Keratinocyte (primary cell): ENCODE measurements at regions not wholly inside any gene's neighbourhood (a gene's known extent, or its start where the extent isn't known, plus 50 kb on each side); places are given as distances from the start of the nearest gene placed in this dataset.

Experiments
- DNase-seq: peaks from one replicate; pipeline ENCODE4 v3.0.0-alpha.2; 2011; ENCODE audit warnings: low read depth, missing footprints, low spot score
- FAIRE-seq: peaks from 2 replicates; lab custom pipeline; 2011; peaks lifted over from hg19 to GRCh38; lab: Jason Lieb, UNC
- H2AFZ ChIP-seq: 2 replicates; pipeline ENCODE4 v1.6.0; 2012; ENCODE audit warnings: low read length, control low read depth, inconsistent platforms; ENCODE audit not compliant: control insufficient read depth
- H3K27ac ChIP-seq: 2 replicates; pipeline ENCODE4 v1.5.1; 2011; ENCODE audit warnings: low read length; ENCODE audit not compliant: control insufficient read depth, insufficient read depth
- H3K27me3 ChIP-seq: 3 replicates; pipeline ENCODE4 v1.6.0; 2011; ENCODE audit warnings: low read length; ENCODE audit not compliant: control insufficient read depth, insufficient read depth; ENCODE audit errors: extremely low read depth
- H3K36me3 ChIP-seq, 2 experiments: 2 replicates in 1 of 2; 3 replicates in 1 of 2; pipeline ENCODE4 v1.5.1; 2011; ENCODE audit warnings: low read length in 2 of 2, mild to moderate bottlenecking in 1 of 2; ENCODE audit not compliant: control insufficient read depth in 2 of 2, insufficient read depth in 2 of 2; ENCODE audit errors: extremely low read depth in 1 of 2
- H3K4me1 ChIP-seq: 3 replicates; pipeline ENCODE4 v1.5.1; 2011; ENCODE audit warnings: low read length; ENCODE audit not compliant: control insufficient read depth, insufficient read depth; ENCODE audit errors: extremely low read depth
- H3K4me2 ChIP-seq: 3 replicates; pipeline ENCODE4 v1.6.0; 2011; ENCODE audit warnings: low read depth, low read length; ENCODE audit not compliant: control insufficient read depth, insufficient read depth; ENCODE audit errors: extremely low read depth
- H3K4me3 ChIP-seq, 3 experiments: fragments of 200-600 bp in 1 of 3; sonication (generic) in 1 of 3; 2 replicates in 2 of 3; 3 replicates in 1 of 3; pipeline ENCODE4 v1.5.1; 2011 to 2016; ENCODE audit warnings: low read length in 3 of 3, mild to moderate bottlenecking in 3 of 3, control low read depth in 2 of 3, inconsistent platforms in 1 of 3, low read depth in 1 of 3, mixed read lengths in 1 of 3, mixed run types in 1 of 3, moderate library complexity in 1 of 3; ENCODE audit not compliant: control insufficient read depth in 2 of 3, insufficient read depth in 2 of 3; ENCODE audit errors: extremely low read depth in 1 of 3
- H3K79me2 ChIP-seq: 2 replicates; pipeline ENCODE4 v1.6.0; 2012; ENCODE audit warnings: low read length; ENCODE audit not compliant: control insufficient read depth, insufficient read depth
- H3K9ac ChIP-seq: 3 replicates; pipeline ENCODE4 v1.6.0; 2011; ENCODE audit warnings: low read length; ENCODE audit not compliant: control insufficient read depth, insufficient read depth; ENCODE audit errors: extremely low read depth
- H3K9me1 ChIP-seq: 3 replicates; pipeline ENCODE4 v1.6.0; 2011; ENCODE audit warnings: low read length; ENCODE audit not compliant: control insufficient read depth, insufficient read depth; ENCODE audit errors: extremely low read depth
- H3K9me3 ChIP-seq: 2 replicates; pipeline ENCODE4 v1.5.1; 2012; ENCODE audit warnings: low read depth, low read length; ENCODE audit not compliant: control insufficient read depth
- H4K20me1 ChIP-seq: 3 replicates; pipeline ENCODE4 v1.6.0; 2011; ENCODE audit warnings: low read length; ENCODE audit not compliant: control insufficient read depth, insufficient read depth; ENCODE audit errors: extremely low read depth
- CTCF ChIP-seq, 3 experiments: IDR thresholded peaks in 1 of 3; conservative IDR thresholded peaks in 1 of 3; optimal IDR thresholded peaks in 1 of 3; 2 replicates in 2 of 3; 3 replicates in 1 of 3; pipeline versions ENCODE3 to v1.5.1; 2011; ENCODE audit warnings: low read length in 3 of 3, mild to moderate bottlenecking in 3 of 3, moderate library complexity in 2 of 3, control low read depth in 1 of 3, inconsistent platforms in 1 of 3; ENCODE audit not compliant: insufficient read depth in 2 of 3; ENCODE audit errors: extremely low read depth in 1 of 3
- EZH2 ChIP-seq: IDR thresholded peaks from one replicate; pipeline ENCODE4 v1.6.1; 2012; ENCODE audit warnings: inconsistent platforms, mild to moderate bottlenecking, low read length, moderate library complexity
- dilution Hi-C: fragments of 300-500 bp; cut with MboI; formaldehyde crosslinking; loops from one replicate; pipeline ENCODE4 v1.7.0; 2020; ENCODE audit warnings: low sequenced_read_pairs; ENCODE audit not compliant: extremely low pct_ligation_motif_present

DNA sequence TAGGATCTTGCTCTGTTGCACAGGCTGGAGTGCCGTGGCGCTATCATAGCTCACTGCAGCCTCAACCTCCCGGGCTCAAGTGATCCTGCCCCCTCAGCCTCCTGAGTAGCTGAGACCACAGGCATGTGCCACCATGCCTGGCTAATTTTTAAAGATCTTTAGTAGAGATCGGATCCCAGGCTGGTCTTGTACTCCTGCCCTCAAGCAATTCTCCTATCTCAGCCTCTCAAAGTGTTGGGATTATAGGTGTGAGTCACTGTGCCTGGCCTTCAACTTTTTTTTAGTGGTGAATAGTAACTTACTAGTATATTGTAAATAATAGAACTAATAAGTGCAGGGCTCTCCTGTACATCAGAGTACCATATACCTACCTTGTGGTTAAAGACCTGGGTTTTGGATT lies 52.1 kb upstream of the LMTK2 start:
- Histone ChIP-seq H3K9me1 (no peaks in the 10 kb centered on the region), H3K36me3 (no peaks in the 10 kb centered on the region), H3K9ac (no peak overlapping the region), H2AFZ (no peak overlapping the region), H3K4me1 (peaks cover 29% of the 10 kb centered on the region), H3K4me3 (no peak overlapping the region), H3K27ac (no peak overlapping the region), H3K79me2 (no peaks in the 10 kb centered on the region), H4K20me1 (no peaks in the 10 kb centered on the region), H3K27me3 (no peaks in the 10 kb centered on the region), H3K9me3 (no peaks in the 10 kb centered on the region), H3K4me2 (peak overlapping the region; percentile 46)
- FAIRE-seq (peak; percentile 20), DNase-seq (peak; percentile 54)
- dilution Hi-C loops, result no loop called here
- no peak for TF ChIP-seq CTCF (optimal IDR thresholded peaks at IDR 0.05 in 1 of 3, IDR thresholded peaks at IDR 0.05 in 1 of 3, conservative IDR thresholded peaks at IDR 0.05 in 1 of 3; ENCODE audit: extremely low read depth in 1 of 3, insufficient read depth in 2 of 3, low read length in 3 of 3)
- no peak for TF ChIP-seq EZH2

DNA sequence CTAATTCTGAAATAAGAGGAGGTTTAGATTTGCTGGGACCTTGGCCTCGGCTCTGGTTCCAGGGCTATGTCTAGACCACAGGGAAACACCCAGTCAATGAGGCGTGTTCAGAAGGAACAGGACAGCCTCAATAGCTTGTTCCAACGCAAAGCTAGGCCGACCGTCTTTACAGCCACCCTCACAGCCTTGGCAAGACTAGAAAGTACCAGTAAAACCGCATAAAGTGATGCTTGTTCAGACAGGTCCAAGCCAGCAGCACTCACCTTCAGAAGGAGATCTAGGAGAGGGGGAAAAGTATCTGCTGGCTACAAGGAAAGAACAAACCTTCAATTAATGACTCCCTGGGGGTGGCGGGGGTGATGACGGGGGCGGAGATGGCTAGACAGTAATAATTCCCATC lies 50.1 kb upstream of the LMTK2 start:
- H3K27me3 ChIP-seq, result no peaks in the 10 kb centered on the region
- no peaks in the 10 kb centered on the region for H3K36me3 ChIP-seq
- H3K79me2 ChIP-seq, result no peaks in the 10 kb centered on the region
- no peak overlapping the region for H3K4me3 ChIP-seq
- no peaks in the 10 kb centered on the region for H3K9me3 ChIP-seq
- peak overlapping the region; percentile 81 for H2AFZ ChIP-seq
- H3K27ac ChIP-seq, result peak overlapping the region; percentile 74
- no peaks in the 10 kb centered on the region for H4K20me1 ChIP-seq
- peaks cover 29% of the 10 kb centered on the region for H3K4me1 ChIP-seq
- peak overlapping the region; percentile 59 for H3K9ac ChIP-seq
- dilution Hi-C loops, result no loop called here
- no peak for TF ChIP-seq CTCF (optimal IDR thresholded peaks at IDR 0.05 in 1 of 3, IDR thresholded peaks at IDR 0.05 in 1 of 3, conservative IDR thresholded peaks at IDR 0.05 in 1 of 3; ENCODE audit: extremely low read depth in 1 of 3, insufficient read depth in 2 of 3, low read length in 3 of 3)
- no peak for TF ChIP-seq EZH2
- peak; percentile 84 for FAIRE-seq
- peak overlapping the region; percentile 56 for H3K4me2 ChIP-seq
- peak; percentile 79 for DNase-seq
- no peaks in the 10 kb centered on the region for H3K9me1 ChIP-seq
